ENCODE measurements at regions not wholly inside any gene's neighbourhood (a gene's known extent, or its start where the extent isn't known, plus 50 kb on each side); places are given as distances from the start of the nearest gene placed in this dataset.
"Not testable (repeated sequence)": the region's sequence is repeated elsewhere in the genome, so short reads cannot be mapped to it uniquely, and the experiment has no call there.

DNA sequence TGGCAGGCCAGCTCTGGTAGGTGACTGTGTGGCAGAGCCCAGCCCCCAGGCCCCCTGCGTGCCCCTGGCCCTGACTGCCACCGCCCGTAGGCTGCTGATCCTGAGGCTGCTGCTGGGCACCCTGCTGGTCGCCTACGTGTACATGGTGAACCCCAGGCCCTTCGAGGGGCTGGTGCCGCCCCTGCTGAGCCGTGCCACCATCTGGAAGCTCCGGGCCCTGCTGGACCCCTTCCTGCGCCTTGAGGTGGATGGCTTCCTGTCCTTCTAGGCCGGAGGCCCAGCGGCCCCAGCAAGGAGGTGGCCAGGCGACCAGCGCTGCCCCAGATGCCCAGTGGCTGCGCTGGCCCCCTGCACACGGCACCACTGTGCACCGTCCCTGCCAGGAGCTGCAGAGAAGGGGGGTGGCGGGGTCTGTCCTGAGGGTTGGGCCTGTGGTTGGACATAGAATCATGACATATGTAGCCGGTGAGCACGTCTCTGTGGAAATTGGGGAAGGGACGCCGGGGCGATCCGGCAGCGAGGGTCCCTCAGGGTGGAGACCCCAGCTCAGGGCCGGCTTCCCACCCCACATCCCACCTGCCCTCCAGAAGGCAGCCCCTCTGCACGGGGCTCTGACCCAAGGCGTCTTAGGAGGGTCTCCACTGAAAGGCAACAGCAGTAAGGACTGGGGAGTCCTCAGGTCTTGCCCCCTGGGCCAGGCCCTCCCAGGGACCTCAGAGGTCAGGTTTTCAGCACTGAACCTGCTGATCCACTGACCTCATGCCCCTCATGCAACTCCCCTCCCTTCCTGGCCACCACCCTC lies 185.4 kb downstream of the IGLL1 start:
- no peak for DNase-seq (ENCODE audit: low read depth)

DNA sequence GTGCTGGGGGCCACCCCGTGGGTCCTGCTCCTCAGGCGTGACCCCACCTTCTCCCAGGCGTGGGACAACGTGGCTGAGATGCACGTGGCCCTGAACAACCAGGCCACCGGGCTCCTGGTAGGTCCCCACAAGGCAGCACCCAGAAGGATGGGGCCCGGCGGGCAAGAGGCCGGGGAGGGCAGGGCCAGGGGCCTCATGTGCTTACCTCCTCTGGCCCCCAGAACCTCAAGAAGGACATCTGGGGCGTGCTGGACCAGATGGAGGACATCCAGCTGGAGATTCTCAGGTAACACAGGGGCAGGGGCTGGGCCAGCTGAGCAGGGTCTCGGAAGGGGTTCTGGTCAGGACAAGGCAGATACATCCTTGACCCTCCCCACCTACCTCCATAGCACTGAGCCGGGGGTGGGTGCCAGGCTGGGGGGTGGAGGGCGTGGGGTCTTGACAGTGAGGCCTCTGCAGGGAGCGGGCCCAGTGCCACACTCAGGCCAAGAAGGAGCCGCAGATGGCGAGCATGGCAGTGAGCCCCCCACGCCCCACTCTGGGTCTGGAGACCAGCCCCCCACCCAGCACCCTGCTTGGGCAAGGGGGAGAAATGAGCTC lies 186.3 kb downstream of the IGLL1 start:
- DNase-seq (ENCODE audit: low read depth): no peak

DNA sequence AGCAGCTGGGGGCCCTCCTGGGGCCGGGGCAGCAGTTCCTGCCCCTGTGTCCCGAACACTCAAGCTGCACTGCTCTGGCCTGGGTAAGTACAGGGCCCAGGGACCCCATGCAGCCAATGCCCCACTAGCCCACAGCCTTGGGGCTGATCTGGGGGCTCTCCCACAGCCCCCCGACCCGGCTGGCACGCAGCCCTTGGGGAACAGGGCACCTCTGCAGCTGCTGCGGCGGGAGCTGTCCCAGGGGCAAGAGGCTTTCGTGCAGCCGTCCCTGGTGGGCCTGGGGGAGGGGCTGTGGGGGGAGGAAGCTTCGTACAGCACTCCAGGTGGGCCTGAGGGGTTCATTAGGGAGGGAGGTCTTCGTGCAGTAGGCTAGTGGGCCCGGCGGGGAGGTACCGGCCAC lies 186.9 kb downstream of the IGLL1 start:
- not testable (repeated sequence) for DNase-seq (ENCODE audit: low read depth)

DNA sequence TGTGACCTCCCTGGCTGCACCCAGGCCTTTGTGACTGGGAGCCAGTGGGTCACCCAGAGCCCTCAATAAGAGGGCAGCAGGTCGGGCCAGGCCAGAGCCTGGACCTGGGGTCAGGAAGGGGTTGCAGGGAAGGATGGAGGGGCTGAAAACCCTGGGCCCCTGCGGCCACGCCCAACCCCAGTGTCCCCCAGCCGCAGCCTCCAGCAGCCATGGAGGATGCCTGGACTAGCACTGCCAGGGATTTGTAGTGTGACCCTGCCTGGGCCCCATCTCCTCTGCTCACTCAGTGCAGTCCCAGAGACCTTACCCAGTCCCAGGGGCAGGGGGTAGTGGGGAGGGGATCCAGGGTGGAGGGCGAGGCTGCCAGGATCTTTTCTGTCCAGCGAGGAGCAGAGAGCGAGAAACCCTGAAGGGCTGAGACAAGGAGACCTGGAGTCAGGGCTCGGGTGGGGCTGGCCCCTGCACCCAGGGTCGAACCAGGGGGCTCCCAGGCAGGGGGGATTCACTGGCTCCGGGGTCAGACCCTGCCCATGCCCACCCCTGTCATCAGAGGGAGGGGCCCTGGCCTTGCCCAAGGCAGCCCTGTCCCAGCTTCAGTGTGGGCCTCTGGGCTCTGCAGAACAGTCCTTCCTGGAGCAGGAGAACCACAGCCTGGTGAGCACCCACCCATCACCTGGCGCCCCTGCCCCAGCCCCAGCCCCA lies 187.5 kb downstream of the IGLL1 start:
- DNase-seq (ENCODE audit: low read depth): no peak

DNA sequence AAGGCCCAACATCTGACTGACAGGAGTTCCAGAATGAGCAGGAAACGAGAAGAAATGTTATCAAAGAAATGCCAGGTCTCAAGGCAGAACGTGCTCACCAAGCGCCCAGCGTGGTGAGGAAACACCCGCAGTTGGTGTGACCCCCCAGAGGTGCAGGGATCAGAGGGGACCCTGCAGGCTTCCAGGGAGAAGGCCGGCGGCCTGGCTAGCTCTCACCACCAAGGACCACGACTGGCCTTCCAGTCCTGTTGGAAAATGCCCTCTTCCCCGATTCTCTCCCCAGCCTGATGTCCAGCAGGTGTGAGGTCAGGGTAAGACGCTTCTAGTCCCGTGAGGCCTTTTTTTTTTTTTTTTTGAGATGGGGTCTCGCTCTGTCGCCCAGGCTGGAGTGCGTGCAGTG lies 189.1 kb downstream of the IGLL1 start:
- no peak for DNase-seq (ENCODE audit: low read depth)

DNA sequence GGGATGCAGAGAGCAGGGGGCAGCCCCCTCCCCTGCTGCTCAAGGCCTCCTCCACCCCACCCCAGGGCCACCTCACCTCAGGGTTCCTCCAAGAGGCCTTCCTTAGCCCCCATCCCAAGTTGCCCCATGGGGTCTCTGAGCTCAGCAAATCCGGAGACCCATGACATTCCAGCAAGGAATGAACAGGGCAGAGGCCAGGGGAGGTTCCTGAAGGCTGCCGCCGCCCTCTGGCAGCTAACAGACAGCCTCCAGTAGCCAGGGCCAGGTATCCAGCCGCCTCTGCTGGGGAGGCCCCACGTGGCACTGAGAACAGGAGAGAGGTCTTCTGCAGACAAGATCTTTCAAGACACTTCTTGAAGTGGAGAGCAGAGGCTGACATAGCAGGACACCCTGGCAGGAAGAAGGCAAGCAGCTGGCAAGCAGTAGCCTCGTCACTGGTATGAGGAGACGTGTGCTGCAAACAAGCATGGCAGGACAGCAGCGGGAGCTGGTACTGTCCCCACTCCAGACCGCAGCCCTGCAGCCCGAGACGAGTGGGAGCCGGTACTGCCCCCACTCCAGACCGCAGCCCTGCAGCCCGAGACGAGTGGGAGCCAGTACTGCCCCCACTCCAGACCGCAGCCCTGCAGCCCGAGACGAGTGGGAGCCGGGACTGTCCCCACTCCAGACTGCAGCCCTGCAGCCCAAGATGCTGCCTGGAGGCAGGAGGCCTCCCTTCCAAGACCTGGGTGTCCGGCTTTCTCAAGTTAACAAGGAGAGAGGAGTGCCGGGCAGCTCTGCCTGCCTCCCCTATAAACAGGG lies 190.6 kb downstream of the IGLL1 start:
- no peak for DNase-seq (ENCODE audit: low read depth)

DNA sequence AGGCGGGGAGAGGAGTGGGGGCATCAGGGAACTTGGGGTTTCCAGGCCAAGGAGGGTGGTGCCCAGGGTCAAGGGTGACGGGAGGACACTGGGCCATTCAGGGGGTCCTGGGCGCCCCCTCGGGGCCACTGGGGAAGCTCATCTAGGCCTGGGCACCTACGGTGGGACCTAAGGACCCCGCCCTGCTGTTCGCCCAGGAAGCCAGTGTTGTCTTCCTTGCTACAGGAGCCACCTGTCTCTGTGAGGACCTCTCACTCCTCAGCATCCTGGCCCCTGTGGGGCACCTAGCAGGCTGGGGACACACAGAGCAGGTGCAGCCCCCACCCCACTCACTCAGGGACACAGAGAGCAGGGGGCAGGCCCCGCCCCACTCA lies 191.6 kb downstream of the IGLL1 start:
- DNase-seq (ENCODE audit: low read depth): no peak

DNA sequence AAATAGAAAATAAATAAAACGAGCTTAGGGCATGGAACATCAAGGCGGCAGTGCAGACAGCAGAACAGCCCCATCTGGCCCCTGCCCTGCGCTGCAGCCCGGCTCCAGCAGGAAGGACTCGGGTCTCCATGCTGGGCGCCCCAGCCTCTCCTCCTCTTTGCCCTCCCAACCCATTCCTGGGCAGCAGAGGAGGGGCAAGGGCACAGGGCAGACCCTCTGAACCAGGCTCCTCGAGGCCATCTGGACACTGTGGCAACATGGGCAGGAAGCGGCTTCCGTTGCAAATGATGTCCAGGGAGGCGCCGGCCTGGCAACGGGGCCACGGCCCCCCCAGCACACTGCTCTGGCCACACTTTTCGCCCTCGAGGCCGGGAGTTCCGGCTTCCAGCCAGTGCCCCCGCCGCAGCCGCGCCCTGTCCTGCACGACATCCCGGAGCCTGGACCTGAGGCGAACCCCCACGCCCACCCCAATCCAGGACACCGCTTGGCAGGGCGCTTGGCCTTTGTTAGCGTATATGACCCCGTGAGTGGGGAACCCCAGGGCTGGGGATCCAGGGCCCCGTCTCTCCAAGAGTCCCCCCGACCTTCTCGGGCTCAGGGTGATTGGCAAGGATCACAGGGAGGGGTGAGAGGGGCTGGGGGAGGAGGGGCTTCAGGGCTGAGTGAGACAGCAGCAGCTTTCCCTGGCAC lies 192.1 kb downstream of the IGLL1 start:
- no peak for DNase-seq (ENCODE audit: low read depth)

DNA sequence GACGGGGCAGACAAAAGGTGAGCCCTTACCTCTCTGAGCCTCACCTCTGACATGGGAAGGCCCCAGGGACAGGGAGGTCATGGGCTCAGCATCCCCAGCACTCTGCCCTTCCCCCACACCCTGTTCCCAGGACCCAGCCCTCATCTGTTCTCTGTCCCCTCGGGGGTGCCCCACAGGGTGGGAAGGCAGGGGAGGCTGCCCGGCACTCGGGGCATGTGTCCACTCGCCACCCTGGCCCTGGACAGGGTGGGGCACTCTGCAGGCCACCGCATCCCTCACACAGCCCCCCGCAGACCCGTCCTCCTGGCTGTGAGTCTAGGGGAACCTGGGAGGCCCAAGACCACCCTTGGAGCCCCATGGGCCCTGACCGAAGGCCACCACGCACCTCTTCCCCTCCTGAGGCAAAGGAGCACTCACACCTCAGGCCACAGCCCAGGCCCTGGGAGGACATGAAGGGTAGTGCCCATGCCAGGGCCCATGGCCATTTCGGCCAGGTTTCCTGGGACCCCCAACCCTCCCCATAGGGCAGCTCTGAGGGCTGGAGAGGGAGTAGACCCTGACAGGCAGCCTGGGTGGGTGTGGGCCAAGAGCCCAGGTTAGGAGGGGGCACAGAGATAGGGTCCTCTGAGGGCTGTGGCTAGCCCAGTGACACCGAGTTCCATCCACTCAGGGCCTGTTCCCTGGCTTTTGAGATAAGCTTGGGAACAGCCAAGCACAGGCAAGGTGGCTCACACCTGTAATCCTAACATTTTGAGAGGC lies 193.1 kb downstream of the IGLL1 start:
- no peak for DNase-seq (ENCODE audit: low read depth)

DNA sequence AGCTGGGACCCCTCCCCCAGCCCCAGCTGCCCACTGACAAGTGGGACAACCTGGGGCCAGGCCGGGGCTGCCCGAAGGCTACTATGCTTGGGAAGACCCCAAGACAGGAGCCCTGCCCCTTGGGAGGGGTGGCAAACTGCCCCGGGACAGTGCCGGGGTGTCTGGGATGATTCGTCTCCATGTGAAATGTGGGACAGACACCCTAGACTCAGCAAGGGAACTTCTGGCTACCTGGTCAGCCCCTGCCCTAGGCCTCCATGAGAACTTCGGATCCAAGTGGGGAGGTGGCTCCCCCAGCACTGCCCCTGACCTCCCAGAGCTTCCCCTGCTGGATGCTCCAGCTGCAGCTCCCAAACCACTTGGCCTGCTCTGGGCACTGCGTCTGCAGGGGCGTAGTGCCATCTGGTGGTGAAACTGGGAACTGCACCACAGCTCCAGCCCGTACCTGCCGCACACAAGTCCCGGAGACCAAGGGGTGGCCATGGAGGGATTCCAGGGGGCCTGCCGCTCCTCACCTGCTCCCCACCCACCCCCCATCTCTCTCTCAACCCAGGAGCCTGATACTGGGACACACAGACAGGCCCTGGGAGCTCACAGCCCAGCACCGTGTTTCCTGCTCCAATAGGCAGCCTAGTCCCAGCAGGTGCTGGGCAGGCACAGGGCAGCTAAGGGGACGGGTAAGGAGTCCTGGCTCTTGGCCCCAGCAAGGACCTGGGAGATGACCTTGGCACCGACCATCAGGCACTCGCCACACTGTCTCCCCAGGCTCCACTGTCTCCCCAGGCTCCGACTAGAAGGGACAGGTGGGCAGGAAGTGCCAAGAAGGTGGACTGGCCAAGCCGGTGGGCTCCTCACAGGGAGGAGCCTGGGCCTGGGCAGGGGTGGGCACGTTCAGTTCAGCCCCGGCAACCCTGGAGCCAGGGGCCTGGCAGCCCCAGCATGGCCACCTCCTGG lies 194.1 kb downstream of the IGLL1 start:
- peak; percentile 68 for DNase-seq (ENCODE audit: low read depth)

DNA sequence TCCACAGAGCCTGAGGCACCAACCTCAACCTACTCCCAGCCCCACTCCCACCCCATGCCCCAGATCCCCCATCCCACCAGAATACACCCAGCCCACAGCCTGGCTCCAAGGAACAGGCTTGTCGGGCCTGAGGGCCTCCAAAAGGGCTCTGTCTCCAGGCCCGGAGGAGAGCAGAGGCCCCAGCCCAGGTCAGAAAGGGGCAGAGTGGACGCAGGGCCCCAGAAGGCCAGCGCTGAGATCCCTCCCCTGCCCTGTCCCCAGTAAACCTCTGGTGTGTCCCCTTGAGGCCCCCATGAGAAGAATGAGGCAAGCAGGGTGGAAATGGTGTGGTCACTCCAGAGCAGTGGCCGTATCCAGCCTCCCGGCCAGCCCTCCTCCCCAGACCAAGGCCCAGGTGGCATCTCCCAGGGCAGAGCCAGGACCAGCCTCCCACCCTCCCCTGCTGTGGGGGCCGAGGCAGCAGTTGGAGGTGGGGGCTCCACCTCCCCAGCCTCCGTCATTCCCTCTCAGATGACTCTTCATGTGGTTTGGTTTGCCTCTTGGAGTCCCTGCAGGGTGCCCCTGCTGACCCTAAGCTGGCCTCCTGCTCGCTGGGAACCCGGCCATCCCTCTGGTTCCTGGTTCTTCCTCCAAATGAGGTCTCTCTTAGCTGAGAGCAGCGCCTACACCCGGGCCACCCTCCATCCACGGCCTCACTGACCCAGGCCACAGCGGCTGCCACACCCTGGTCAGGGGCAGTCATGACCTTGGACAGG lies 195.0 kb downstream of the IGLL1 start:
- DNase-seq (ENCODE audit: low read depth): no peak

DNA sequence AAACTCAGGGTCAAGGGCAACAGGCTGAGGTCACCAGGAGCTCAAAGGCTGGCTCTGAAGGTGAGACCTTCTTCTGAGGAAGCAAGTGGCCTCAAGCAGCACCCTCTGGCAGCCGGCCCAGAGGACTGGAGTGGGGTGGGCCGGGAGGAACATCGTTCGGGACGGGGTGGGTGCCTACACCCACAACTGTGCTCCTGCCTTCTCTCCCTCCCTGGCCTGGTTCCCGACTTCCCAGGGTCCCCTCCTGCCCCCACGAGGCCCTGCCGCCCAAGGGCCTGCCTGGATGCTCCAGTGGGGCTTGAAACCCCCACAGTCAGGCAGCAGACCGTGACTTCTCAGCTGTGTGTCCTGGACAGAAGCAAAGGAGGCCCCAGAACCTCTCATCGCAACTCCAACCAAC lies 195.7 kb downstream of the IGLL1 start:
- no peak for DNase-seq (ENCODE audit: low read depth)

DNA sequence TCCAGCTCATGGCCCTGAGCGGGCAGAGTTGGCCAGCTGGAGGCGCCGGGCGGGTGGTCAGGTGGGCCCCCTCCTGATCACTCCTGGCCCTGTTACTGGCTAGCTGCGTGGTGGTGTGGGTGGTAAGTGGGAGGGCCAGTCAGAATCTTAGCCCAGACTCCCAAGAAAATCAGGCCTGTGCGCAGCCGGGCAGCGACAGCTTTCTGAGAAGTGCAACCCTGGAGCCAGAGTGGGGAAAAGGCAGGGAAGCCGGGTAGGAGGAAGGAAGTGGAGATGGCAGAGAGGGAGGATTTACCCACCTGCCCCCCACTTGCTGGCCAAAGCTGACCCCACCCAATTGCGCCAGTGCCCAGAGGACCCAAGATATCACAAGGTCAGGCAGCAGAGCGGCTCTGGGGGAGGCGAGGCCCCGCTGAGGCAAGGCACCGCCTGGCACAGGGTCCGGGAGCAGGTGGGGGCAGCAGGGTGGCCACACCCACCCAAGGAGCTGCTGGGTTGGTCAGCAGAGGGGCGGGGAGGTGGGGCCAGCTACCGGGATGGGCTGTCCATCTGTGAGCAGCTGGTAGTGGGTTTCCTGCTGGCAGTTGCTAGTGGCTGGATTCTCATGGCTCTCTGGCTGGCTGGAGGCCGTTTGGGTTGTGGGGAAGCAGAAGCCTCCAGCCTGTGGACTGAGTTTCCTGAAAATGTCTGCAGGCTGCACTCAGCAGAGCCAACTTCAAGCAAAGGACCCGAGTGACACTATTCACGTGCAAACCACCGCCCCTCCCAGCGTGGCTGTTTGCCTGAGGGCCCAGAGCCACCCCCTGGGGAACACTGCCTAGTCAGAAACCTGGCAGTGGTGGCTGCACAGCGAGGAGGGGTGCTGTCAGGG lies 196.4 kb downstream of the IGLL1 start:
- DNase-seq (ENCODE audit: low read depth): no peak

DNA sequence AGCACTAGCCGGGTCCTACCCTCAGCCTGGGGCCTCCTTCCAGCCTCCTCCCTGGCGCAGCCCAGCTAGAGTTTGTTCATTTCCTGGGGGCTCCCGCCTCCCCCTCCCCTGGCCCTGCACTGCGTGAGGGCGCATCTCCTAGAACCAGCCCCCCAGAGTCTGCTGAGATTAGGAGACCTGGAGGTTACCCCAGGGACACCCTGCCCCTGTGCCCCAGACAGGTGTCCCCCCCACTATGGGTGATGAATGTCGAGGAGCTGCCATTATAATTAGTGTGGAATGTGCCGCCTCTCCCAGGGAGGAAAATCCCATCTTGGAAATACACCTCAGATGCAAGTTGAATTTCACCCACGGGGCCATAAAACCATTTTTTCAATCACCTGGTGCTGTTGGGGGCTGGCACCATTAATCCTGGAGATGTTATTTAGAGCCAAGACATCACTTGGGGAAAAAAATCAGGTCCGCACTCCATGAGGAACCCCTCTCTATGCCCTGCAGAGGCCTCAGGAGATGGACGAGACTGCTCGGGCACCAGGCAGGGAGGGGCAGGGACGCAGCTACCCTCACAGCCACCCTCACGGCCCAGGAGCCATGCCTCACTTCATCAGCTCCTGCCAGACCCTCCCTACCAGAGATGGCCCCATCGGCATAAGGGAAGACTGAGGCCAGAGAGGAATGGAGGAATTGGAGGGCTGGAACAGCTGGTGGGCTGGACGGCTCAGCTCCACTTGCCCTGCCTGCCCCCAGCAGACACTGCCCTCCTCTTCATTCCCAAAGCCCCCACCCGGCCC lies 197.5 kb downstream of the IGLL1 start:
- DNase-seq (ENCODE audit: low read depth): no peak

DNA sequence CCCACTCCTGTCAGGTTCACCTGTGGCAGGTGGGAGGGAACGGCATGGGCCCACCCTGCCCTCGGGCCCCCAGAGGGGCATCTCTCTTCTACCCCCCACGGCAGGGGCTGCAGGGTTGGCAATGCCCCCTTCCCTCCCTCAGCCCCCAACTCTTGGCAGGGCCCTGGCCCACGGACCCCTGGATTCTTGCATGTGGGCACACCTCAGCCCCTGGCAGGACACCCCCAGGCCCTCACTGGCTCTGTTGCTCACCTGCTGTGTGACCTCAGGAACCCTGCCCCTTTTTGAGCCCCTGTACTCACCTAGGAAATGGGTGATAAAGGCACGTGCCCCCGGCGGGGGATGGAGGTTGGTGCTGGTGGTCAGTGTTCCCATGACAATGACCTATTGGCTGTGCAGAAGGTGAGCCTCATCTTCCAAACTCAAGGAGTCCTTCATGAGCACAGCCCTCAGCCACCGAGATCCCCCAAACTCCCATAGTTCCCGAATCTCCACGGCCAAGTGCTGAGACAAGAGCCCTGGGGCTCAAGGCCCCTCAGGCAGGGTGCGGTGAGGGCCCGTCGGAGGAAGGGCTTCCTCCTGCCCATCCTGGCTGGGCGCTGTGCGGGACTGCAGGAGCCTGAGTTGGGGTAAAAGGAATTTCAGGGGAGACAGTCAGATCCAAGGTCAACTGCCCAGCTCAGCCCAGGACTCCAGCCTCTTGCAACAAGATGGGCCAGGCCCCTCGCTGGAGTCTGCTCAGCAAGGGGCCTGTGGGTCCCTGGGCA lies 198.2 kb downstream of the IGLL1 start:
- no peak for DNase-seq (ENCODE audit: low read depth)

DNA sequence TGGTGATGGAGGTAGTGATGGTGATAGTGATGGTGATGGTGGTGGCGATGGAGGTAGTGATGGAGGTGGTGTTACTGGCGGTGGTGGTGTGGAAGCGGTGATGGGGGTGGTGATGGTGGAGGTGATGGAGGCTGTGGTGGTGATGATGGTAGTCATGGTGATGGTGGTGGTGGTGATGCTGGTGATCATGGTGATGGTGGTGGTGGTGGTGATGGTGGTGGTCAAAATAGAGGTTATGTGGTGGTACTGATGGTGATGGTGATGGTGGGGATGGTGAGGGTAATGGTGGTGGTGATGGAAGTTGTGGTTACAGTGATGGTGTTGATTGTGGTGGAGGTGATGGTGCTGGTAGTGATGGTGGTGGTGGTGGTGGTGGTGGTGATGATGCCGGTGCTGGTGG lies 199.2 kb downstream of the IGLL1 start:
- no peak for DNase-seq (ENCODE audit: low read depth)

DNA sequence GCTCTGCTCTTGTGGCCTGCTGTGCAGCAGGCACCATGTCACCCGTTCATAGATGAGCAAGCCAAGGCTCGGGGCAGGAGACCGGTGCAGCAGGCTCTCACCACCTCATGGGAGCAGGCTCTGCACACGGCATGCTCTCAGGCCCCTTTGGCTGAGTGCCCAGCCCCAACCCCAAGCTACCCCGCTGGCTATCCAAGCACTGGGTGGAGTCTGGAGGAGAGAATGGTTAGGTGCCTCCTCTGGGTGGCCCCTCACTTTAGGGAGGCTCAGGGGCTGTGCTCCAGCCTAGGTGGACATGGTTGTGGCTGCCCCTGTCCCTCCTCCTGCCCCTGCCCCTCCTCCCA lies 199.9 kb downstream of the IGLL1 start:
- no peak for DNase-seq (ENCODE audit: low read depth)
